RWPE1 (cell line): ENCODE measurements at regions not wholly inside any gene's neighbourhood (a gene's known extent, or its start where the extent isn't known, plus 50 kb on each side); places are given as distances from the start of the nearest gene placed in this dataset.

Experiments
- CTCF ChIA-PET: fragments of 350-600 bp; sonication (Branson Sonifier 250); formaldehyde crosslinking; extraction: SDS; loops from one replicate; lab custom pipeline; 2021; lab: Yijun Ruan, JAX
- POLR2A ChIA-PET: fragments of 400-600 bp; formaldehyde crosslinking; extraction: SDS; loops from one replicate; lab custom pipeline; 2020; ENCODE audit warnings: antibody characterized with exemption; ENCODE audit not compliant: low non-redundant PET; lab: Yijun Ruan, JAX
- DNase-seq: peaks from one replicate; pipeline ENCODE4 v3.0.0; 2012; ENCODE audit warnings: low spot score
- H3K27ac ChIP-seq: fragments of 450-650 bp; 2 replicates; pipeline ENCODE4 v1.5.1; 2017
- TF ChIP-seq, protein P1 (sequence below): fragments of 450-650 bp; conservative IDR thresholded peaks from 2 replicates; pipeline ENCODE4 v1.5.1; 2017; ENCODE audit warnings: low read depth, mild to moderate bottlenecking

DNA sequence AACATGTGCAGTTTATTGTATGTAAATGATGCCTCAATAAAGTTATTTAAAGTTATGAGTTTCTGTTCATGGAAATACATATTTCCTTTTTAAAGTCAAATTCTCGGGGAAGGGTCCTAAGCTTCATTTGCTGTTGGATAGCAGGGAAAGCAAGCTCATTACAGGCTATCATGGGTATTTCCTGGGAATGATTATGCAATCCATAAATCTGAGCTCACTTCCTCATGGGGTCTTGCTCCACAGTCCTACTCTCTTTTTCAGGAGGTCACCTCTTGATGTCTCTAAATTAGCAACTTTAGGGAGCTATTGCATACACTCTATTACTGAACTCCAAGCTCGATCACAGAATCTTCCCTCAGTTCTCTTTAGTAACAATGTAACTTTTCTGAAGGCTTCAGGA lies 69.9 kb upstream of the TP63 start:
- ChIA-PET CTCF (interaction anchor here (0.6 kb wide), 2 partner anchors 172 to 238 kb away, joined by 3 read pairs; no protein-coding TSS in a partner anchor), POLR2A (no interaction called here)
- no peak for DNase-seq
- TF ChIP-seq, protein P1, sequence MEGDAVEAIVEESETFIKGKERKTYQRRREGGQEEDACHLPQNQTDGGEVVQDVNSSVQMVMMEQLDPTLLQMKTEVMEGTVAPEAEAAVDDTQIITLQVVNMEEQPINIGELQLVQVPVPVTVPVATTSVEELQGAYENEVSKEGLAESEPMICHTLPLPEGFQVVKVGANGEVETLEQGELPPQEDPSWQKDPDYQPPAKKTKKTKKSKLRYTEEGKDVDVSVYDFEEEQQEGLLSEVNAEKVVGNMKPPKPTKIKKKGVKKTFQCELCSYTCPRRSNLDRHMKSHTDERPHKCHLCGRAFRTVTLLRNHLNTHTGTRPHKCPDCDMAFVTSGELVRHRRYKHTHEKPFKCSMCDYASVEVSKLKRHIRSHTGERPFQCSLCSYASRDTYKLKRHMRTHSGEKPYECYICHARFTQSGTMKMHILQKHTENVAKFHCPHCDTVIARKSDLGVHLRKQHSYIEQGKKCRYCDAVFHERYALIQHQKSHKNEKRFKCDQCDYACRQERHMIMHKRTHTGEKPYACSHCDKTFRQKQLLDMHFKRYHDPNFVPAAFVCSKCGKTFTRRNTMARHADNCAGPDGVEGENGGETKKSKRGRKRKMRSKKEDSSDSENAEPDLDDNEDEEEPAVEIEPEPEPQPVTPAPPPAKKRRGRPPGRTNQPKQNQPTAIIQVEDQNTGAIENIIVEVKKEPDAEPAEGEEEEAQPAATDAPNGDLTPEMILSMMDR = no peak
- H3K27ac ChIP-seq = no peak overlapping the region

DNA sequence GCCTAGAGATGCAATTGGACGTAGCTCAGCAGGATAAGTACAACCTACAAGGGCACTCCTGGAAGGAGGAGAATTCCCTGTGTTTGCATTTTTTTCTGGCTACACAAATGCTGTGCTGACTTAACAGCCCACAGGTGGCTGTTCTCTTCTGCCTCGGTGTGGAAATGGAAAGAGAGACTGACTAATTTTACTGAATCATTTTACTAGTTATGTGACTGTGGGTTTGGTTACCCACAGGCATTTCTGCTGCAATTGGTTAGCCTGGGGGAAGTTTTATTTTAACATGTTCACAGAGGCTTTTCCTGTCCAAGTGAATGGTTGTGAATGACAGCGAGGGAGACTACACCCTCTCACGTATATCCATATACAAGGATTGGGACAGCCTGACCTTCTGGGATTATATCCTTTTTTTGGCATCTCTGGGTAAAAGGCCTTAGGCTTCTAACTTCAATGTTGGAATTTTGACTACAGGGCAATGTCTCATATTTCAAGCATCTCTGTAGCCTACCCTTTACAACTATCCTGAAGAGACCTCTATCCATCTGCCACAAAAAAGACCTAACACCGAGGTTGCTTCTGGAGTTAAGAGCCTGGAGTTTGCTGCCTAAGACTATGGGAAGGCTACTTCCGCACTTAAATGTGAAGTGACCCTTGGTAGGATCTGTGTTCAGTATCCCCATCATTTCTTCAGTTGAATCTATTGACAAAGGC lies 67.2 kb upstream of the TP63 start:
- POLR2A ChIA-PET = no interaction called here
- H3K27ac ChIP-seq = no peak overlapping the region
- TF ChIP-seq, protein P1 = no peak
- DNase-seq = peak; percentile 83
- CTCF ChIA-PET = no interaction called here

DNA sequence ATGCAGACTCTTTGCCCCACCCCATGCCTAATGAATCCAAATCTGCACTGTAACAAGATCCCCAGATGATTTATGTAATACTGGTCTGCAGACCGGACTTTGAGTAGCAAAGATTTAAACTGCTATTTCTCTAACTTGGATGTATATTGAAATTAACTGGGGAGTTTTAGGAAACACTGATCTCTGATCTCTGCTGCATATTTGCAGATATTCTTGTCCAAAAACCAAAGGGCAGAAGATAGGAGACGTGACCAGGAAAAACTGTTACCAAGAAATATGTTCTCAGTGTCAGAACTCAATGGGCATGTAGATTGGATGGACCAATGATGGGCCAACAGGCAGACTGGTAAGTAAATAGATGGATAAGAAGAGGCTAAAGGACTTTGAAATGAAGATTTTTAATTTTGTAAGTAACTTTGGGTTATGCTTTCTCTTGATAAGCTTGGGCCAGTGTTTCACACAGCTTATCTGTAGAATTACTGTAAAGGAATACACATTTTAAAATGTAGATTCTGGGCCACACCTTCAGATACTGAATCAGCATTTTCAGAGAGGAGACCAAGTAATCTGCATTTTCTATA lies 64.5 kb upstream of the TP63 start:
- no peak overlapping the region for H3K27ac ChIP-seq
- CTCF ChIA-PET = no interaction called here
- POLR2A ChIA-PET = no interaction called here
- no peak for DNase-seq
- TF ChIP-seq, protein P1 = no peak

DNA sequence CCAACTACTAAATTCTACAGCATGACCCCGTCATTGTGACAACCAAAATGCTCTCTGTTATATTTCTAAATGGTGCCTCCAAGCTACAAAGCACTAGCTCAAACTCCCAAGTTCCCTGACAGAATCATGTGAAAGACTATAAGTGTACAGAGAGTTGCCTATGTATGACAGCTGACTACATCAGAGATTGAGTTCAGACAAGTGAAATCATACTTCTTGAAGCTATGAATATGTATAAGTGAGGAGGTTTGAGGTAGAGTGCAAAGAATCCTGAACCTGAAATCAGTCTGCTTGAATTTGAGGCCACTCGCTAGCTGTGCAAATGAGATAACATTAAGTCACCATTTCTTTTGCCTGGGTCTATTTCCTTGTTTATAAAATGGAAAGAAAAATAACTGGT lies 63.9 kb upstream of the TP63 start:
- TF ChIP-seq, protein P1 = no peak
- DNase-seq = no peak
- ChIA-PET CTCF (no interaction called here), POLR2A (no interaction called here)
- H3K27ac ChIP-seq = no peak overlapping the region

DNA sequence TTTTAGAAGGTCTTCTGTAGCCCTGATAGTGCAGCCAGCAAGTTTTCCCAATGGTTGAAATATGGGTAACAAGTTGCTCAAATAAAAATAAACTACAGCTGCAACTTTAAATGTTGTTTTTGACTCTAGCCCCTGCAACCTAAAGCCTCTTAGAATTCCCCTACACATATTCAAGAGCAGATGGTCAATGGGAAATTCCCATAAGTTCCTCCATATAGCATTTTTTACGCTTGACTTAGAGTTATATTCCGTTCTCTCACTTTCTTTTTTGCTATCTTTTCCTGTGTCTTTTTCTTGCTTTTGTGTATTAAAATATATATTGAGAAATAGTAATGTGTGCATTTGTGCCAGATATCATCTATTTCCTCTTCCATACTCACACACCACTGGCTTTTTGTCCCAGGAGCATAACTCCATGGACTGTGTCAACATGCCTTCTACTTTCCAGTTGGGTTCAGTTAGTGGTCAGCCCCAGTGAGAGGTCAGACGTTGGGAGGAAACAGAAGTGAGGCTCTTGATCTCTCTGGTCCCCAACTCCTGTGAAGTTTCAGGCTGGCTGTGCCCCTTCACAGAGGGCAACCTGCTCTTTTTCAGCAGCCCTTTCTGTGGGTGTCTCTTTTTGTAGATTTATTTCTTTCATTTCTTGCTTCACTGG lies 63.3 kb upstream of the TP63 start:
- TF ChIP-seq, protein P1 = no peak
- CTCF ChIA-PET = no interaction called here
- H3K27ac ChIP-seq = no peak overlapping the region
- POLR2A ChIA-PET = no interaction called here
- no peak for DNase-seq

DNA sequence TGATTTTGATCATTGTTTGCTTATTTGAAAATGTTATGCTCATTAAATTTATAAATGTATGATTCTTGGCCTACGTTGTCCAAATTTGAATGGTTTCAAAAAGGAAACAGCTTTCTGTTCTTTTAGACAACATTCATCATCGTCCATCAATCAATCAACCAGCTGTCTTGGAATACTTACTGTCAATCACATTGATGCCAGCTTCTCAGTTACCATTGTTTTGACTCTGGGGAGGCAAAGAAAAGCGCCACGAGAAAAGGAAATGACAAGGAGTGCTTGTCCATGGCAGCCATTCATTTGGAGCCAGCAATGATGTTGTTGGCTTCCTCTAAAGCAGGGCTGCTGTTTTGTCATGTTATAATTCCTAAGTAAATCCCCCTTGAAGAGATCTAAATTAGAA lies 62.2 kb upstream of the TP63 start:
- ChIA-PET POLR2A (no interaction called here), CTCF (no interaction called here)
- DNase-seq = no peak
- no peak overlapping the region for H3K27ac ChIP-seq
- TF ChIP-seq, protein P1 = no peak
